AG04450 (cell line): ENCODE measurements at regions not wholly inside any gene's neighbourhood (a gene's known extent, or its start where the extent isn't known, plus 50 kb on each side); places are given as distances from the start of the nearest gene placed in this dataset.

Experiments used
- CTCF ChIA-PET: fragments of 300-600, 350-600 bp; formaldehyde crosslinking; extraction: SDS; loops from one replicate; lab custom pipeline; 2022; ENCODE audit warnings: antibody characterized with exemption, inconsistent platforms; lab: Charles Lee
- POLR2A ChIA-PET: fragments of 350-600 bp; formaldehyde crosslinking; extraction: SDS; loops from one replicate; lab custom pipeline; 2021; ENCODE audit warnings: antibody characterized with exemption, inconsistent platforms; lab: Yijun Ruan, JAX
- DNase-seq: peaks from one replicate; pipeline ENCODE4 v3.0.0-alpha.2; 2011; ENCODE audit warnings: low read depth, low spot score
- H3K27ac ChIP-seq: one replicate; pipeline ENCODE4 v1.5.1; 2012; ENCODE audit warnings: low read depth, low read length, control low read depth
- H3K27me3 ChIP-seq: one replicate; pipeline ENCODE4 v1.6.0; 2012; ENCODE audit warnings: low read length; ENCODE audit not compliant: control insufficient read depth, insufficient read depth
- H3K4me3 ChIP-seq: 2 replicates; pipeline ENCODE4 v1.5.1; 2011; ENCODE audit warnings: mild to moderate bottlenecking, low read depth, low read length, control low read depth
- H3K9me3 ChIP-seq: 2 replicates; pipeline ENCODE4 v1.5.1; 2012; ENCODE audit warnings: low read length; ENCODE audit not compliant: control insufficient read depth, insufficient read depth
- CTCF ChIP-seq: IDR thresholded peaks from 2 replicates; pipeline ENCODE4 v1.5.1; 2011; ENCODE audit warnings: low read depth, low read length, control low read depth, inconsistent platforms

DNA sequence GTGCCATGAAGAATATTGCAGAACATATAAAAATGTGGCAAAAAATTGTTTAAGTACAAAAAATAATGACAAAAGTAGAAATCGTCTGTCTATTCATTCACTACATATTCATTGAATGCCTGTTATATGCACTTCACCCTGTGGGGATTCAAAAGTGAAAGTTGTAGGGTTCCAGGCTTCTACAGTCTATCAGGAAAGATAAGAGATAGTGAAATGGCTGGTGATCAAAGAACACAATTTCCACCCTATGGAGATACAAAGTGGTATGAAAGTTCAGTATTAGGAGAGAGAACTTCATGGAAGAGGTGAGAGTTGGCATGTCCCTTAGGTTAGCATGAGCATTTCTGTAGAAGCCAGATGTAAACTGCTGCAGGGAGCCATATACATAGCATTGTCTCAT lies 127.0 kb upstream of the PMFBP1 start:
- DNase-seq, result no peak
- no peak overlapping the region for H3K4me3 ChIP-seq
- ChIA-PET CTCF (no interaction called here), POLR2A (no interaction called here)
- no peak overlapping the region for H3K27ac ChIP-seq
- H3K9me3 ChIP-seq, result no peaks in the 10 kb centered on the region
- no peaks in the 10 kb centered on the region for H3K27me3 ChIP-seq
- no peak for TF ChIP-seq CTCF

DNA sequence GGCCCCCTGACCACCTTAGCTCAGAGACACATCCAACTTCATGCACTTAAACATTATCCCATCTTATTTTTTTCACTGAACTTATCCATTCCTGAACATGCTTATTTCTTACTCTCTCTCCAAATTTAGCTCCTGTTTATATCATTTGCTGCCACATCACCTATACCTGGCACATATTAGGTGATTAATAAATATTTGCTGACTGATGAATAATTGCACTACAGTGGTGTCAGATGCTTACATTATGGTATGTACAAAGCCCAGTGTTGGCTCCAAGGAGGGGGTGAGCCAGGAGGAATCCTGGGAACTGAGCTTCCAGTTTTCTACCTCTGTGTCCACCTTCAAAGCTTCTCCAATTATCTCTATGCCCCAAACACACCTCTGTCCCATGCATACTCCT lies 124.0 kb upstream of the PMFBP1 start:
- no peak for DNase-seq
- TF ChIP-seq CTCF, result no peak

DNA sequence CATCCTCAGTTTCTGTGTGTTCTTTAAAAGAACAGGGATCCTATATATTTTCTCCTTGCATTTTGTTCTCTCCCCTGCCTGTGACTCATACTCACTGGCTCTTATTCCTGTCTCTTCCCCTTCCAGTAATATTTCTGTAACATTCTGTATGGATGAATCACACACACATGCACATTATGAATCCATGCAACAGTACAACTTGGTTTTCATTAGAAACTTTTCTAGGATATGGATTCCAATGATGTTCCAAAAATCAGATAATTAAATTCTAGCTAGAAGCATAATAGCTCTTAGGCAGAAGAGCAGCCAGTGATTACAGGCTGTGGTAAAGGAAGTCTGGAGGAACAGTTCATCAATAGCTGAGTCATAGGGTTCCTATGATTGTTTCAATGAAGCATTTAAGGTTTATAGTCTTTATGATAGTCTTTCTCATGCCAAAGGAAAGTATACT lies 119.6 kb upstream of the PMFBP1 start:
- peak; percentile 70 for DNase-seq
- peak overlapping the region; percentile 87 for H3K27ac ChIP-seq
- H3K27me3 ChIP-seq, result no peaks in the 10 kb centered on the region
- CTCF ChIA-PET, result interaction anchor here (0.5 to 1.9 kb wide), 3 partner anchors 93 to 863 kb away, joined by 3 to 10 read pairs (median 3); no protein-coding TSS in a partner anchor
- H3K4me3 ChIP-seq, result no peak overlapping the region
- POLR2A ChIA-PET, result no interaction called here
- TF ChIP-seq CTCF, result no peak
- H3K9me3 ChIP-seq, result no peaks in the 10 kb centered on the region

More for the DNA sequence above, 124.0 kb upstream of the PMFBP1 start:
- ChIA-PET CTCF (no interaction called here), POLR2A (no interaction called here)
- Histone ChIP-seq H3K27ac (no peak overlapping the region), H3K27me3 (no peaks in the 10 kb centered on the region), H3K4me3 (no peak overlapping the region), H3K9me3 (no peaks in the 10 kb centered on the region)

GRCh38 chr16:72291121-72291520 lies 119.2 kb upstream of the PMFBP1 start:
- POLR2A ChIA-PET, result no interaction called here
- CTCF ChIA-PET, result interaction anchor here (1.5 to 2.1 kb wide), 3 partner anchors 109 to 541 kb away, joined by 3 to 10 read pairs (median 4); no protein-coding TSS in a partner anchor
- no peak for TF ChIP-seq CTCF
- Histone ChIP-seq H3K9me3 (no peaks in the 10 kb centered on the region), H3K27me3 (no peaks in the 10 kb centered on the region), H3K27ac (peak overlapping the region; percentile 87), H3K4me3 (no peak overlapping the region)
- no peak for DNase-seq

DNA sequence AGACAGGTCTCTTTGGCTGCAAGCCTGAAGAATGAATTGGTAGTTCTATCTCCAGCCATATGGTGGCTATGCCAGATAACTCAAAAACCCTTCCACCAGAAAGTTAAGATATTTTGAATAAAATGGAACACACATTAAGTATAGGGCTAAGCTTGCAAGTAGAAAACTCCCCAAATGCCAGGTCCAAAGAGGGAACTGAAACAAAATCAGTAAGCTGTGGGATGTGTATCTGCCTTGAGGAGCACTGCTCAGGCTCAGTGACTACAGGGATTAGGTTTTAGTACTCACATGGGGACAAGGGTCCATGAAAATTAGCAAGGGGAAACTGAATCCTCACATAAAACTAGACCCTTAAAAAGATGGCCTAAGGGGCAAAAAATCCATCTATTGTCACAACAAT lies 115.7 kb upstream of the PMFBP1 start:
- no peak for TF ChIP-seq CTCF
- H3K4me3 ChIP-seq, result no peak overlapping the region
- H3K9me3 ChIP-seq, result no peaks in the 10 kb centered on the region
- H3K27me3 ChIP-seq, result no peaks in the 10 kb centered on the region
- no peak for DNase-seq
- no peak overlapping the region for H3K27ac ChIP-seq
- ChIA-PET CTCF (no interaction called here), POLR2A (no interaction called here)
